HT1080 (cell line): ENCODE measurements at regions not wholly inside any gene's neighbourhood (a gene's known extent, or its start where the extent isn't known, plus 50 kb on each side); places are given as distances from the start of the nearest gene placed in this dataset. TPM values are rescaled to one million over a fixed set of nuclear protein-coding genes. Genes with fewer than 3 reads are reported as not detected.
"Not testable (repeated sequence)": the region's sequence is repeated elsewhere in the genome, so short reads cannot be mapped to it uniquely, and the experiment has no call there.

ENCODE experiments used
- DNase-seq: peaks from one replicate; pipeline ENCODE4 v3.0.0-alpha.2; 2015; ENCODE audit warnings: low read depth
- small RNA-seq: library from RNA; depleted of rRNA; stranded (forward); fragments of <200 nt; gene quantifications from one replicate; pipeline ENCODE3, GENCODE V24; 2014

DNA sequence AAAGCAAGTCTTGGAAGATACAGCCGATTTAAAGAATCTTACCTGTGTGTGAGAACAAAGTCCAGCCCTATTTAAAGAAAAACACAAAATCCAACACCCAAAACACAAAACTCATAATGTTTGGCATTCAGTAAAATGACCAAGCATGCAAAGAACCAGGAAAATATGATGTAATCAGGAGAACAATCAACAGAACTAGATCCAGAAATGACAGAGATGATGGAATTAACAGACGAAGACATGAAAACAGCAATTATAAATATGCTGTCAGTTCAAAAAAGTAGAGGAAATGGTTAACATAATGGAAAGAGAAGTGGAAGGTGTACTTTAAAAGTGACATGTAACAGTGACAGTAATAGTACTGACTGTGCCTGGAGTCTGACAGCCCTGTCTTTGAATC, 56.1 kb upstream of the ERV3-1 start:
- not testable (repeated sequence) for DNase-seq

DNA sequence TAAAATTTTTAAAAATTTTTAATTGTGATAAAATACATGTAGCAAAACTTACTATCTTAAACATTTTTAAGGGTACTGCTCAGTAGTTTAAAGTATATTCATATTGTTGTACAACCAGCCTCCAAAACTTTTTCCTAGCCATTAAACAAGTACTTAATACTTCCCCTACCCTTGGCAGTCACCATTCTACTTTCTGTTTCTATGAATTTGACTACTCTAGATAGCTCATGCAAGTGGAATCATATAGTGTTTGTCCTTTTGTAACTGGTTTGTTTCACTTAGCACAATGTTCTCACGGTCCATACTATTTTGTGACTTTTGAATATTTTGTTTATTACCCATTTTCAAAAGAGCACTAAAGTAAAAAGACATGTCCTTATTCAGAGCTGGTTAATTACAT, 52.8 kb upstream of the ERV3-1 start:
- not testable (repeated sequence) for DNase-seq

Small RNAs in the stretch of these regions (small RNA-seq; reads per million reads assigned to genes)
- gene AC104073.1 (not detected), gene SNORA15B-1 (not detected), gene SNORA22C (not detected)
